DMS153 treated with DMSO at 0.1 percent for 48 hours (cell line): ENCODE measurements at regions not wholly inside any gene's neighbourhood (a gene's known extent, or its start where the extent isn't known, plus 50 kb on each side); places are given as distances from the start of the nearest gene placed in this dataset.
A peak's percentile ranks its signal among the peaks of the same experiment; 100 is the strongest.
"Not testable (repeated sequence)": the region's sequence is repeated elsewhere in the genome, so short reads cannot be mapped to it uniquely, and the experiment has no call there.

Experiments
- DNase-seq: peaks from one replicate; lab custom pipeline; 2025; ENCODE audit not compliant: unreplicated experiment; lab: John Stamatoyannopoulos, UW

DNA sequence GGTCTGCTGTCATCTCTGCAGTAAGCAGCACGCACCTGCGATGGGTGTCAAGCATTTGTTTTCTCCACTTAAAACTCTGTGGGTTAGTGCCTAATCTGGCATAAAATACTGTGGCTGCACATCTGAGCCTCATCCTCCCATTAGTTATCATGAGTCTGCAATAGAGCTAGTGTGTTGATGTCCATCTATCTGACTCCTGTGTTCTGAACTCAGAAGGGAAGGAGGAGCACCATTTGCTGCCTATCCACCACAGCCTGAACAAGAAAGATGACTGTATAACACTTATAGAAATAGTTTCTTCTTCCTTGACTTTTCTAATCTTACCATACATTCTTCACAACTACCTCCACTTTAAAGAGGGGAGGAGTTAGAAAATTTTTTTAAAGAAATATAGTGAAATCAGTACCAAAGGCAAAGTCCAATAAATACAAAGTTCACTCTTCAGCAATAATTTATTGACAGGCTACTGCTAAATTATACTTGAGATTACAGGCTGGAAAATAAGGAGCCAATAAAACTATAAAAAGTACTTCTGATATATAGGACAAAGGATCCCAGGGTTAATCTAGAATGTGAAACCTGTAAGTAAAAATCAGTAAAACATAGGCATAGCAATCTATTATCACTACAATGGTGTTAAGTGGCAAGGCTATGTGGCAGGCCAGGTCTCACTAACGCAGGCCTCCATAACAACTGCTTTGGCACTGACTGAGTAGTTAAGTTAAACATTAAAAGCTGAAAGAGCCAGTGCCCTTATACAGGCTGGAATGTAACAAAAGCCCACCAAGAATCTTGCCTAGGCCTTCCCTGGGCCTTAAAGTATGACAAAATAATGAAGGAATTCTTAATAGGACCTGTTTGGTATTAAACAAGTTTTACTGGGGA is 70.2 kb downstream of the LGALS9C start:
- not testable (repeated sequence) for DNase-seq

DNA sequence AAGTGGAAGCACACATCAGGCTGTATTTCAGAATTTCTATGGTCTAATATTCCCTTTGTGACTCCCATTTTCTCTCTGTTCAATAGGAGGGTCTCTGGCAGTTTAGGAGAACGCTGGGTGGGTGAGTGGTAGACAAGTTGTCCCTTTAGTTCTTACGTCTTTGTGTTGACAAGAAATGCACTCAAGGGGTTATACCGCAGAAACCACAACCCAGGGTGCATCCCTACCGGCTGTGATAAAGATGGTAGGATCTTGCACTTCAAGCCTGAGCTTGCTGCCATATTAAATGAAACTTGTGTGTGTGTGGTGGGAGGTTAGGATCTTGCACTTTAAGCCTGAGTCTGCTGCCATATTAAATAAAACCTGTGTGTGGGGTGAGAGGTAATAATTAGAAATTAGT is 80.5 kb downstream of the LGALS9C start:
- not testable (repeated sequence) for DNase-seq

DNA sequence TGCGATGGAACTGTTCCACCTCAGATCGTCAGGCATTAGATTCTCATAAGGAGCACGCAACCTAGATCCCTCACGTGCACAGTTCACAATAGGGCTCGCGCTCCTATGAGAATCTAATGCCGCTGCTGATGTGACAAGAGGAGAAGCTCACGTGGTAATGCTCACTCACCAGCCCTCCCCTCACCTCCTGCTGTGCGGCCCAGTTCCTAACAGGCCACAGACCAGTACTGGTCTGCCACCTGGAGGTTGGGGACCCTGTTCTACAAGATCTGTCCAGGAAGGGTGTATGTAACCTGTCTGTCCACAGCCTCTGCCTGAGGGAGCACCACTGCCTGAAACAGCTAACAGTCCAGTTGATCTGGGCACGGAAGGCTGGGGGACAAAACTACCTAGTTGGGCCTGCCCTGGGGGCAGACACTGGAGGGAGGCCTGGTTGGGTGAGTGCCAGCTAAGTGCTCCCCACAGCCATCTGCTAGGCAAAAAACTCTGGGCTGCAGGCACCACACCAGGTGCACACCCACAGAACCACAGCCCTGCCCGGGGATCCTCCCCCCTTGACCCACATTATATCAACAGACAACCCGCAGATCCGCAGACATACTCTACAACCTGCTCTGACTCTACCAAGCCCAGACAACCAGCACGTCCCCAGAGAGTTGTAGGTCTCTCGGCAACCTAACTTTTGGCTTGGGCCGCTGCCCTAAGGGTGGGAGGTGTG is 80.7 kb downstream of the TBC1D28 start:
- not testable (repeated sequence) for DNase-seq

DNA sequence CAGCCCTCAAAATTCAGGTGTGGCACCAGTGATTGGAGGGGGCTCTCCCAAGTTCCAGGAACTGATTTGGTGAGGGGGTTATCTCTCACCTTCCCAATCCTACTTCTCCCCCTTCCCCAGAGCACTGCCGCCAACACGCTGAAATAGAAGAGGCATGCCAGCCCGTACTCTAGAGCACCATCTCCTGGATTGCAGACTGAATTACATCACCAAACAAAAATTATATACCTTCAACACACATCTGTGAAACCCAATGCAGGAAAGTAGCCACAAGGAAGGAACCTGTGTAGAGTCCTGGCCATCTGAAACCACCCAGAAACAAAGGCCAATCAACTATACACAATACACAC is 80.1 kb downstream of the TBC1D28 start:
- peak; percentile 14 for DNase-seq

DNA sequence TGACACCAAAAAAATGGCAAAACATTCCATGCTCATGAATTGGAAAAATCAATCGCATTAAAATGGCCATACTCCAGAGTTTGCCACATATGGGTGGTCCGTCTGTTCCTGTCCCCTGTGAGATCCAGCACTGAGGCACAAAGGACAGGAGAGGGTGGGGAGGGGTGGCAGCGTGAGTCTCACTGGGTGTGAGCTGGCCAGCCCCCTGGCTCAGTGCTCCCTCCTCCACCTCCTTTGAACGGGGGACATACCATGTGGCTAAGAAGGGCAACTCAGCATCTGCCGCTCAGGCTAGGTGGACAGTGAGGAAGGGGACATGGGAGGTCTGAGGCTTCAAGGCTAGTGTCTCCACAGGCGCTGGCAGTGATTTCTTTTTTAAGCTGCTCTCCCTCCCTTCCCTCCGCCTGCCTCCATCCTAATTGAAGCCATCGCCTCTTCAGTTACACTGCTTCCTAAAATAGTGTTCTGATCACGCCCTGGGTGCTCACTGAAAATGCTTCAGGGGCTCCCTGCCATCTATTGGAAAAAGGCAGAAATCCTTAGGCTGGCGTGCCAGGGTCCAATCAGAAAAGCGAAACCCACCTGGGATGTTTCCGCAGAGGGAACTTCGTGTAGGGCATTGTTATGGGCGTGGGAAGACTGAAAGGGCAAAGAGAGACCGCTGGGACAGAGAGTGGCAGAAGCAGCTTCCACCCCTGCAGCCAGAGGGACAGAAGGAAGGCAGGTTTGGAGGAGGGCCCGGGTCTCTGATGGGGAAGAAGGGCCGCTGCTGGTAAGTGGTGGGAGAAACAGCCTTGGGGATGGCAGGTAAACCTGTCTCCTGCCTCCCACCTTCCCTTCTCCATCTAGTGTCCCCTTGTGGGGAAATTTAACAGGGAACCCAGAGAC is 75.8 kb downstream of the TBC1D28 start:
- DNase-seq, result not testable (repeated sequence)

DNA sequence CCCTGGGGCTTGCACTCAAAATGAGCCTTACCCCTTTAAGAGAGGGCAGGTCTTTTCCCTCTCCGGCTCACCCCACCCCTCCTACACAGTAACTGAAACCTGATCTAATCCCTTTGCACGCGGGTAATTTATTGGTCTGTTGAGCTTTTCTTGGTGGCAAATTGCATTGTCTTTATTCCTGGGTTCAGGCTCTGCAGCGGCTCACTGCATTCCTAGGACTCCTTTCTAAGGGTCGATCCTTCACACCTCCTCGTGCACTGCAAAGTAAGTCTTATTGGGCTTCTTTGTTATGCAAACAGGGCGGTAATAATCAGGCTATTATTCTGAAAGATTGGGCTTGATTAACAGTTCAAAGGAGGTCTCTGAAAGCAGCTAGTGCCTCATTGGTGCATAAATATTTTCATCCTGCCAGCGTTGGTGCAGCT is 74.7 kb downstream of the TBC1D28 start:
- DNase-seq, result not testable (repeated sequence)

DNA sequence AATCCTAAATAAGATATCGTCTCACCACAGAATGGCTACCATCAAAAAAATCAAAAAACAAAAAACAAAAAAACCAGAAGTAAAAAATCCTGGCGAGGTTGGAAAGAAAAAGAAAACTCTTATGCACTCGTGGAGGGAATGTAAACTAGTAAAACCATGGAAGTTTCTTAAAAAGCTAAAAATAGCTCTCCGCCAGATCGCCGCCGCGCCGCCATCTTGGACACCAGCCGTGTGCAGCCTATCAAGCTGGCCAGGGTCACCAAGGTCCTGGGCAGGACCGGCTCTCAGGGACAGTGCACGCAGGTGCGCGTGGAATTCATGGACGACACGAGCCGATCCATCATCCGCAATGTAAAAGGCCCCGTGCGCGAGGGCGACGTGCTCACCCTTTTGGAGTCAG is 71.7 kb downstream of the TBC1D28 start:
- not testable (repeated sequence) for DNase-seq

DNA sequence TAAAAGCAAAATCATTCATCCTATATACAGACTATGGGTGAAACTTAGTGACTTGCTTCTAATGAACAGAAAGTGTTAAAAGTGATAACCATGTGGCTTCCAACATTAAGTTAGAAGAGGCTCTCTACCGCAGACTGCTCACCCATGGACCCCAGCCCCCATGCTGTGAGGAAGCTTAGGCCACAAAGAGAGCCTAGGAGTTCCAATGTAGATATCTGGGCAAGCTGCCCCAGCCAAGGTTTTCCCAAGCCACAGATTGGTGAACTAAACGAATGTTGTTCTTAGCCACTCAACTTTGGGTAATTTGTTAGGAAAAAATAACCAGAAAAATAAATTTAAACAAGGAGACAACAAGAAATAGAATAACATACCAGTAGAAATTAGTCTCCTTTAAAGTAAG is 70.1 kb downstream of the TBC1D28 start:
- DNase-seq, result not testable (repeated sequence)
